Ascending aorta (tissue), 2 donors: ENCODE measurements at regions not wholly inside any gene's neighbourhood (a gene's known extent, or its start where the extent isn't known, plus 50 kb on each side); places are given as distances from the start of the nearest gene placed in this dataset.

Experiments
- DNase-seq, 2 donors: peaks; one replicate each; pipeline ENCODE4 v3.0.0-alpha.2; 2019; ENCODE audit warnings: low spot score in 2 of 2
- H3K27ac ChIP-seq, 2 donors: fragments of 200-600 bp; sonication (generic); one replicate each; pipeline ENCODE4 v1.5.1; 2016 to 2017; ENCODE audit warnings: mild to moderate bottlenecking in 1 of 2
- H3K27me3 ChIP-seq: fragments of 200-600 bp; sonication (generic); one replicate; pipeline ENCODE4 v1.5.1; 2017
- H3K36me3 ChIP-seq, 2 donors: fragments of 200-600 bp; sonication (generic); one replicate each; pipeline ENCODE4 v1.5.1; 2016
- H3K4me1 ChIP-seq, 2 donors: fragments of 200-600 bp; sonication (generic); one replicate each; pipeline ENCODE4 v1.5.1; 2016 to 2017; ENCODE audit warnings: mild to moderate bottlenecking in 1 of 2
- H3K4me3 ChIP-seq, 2 donors: fragments of 200-600 bp; sonication (generic); one replicate each; pipeline ENCODE4 v1.5.1; 2016 to 2017; ENCODE audit warnings: mild to moderate bottlenecking in 1 of 2
- H3K9me3 ChIP-seq, 2 donors: fragments of 200-600 bp; sonication (generic); one replicate each; pipeline ENCODE4 v1.5.1; 2016
- intact Hi-C: fragments of 100-400 bp; cut with DNase I; formaldehyde crosslinking; loops from one replicate; pipeline ENCODE4 v1.15.1; 2023
- TF ChIP-seq, protein P1 (sequence below), 3 experiments: fragments of 200-600 bp in 2 of 3; fragments of 450-650 bp in 1 of 3; sonication (generic) in 2 of 3; IDR thresholded peaks; one replicate each; pipeline ENCODE4 v1.5.1; 2016 to 2019; ENCODE audit warnings: antibody characterized with exemption in 3 of 3, mild to moderate bottlenecking in 1 of 3, moderate library complexity in 1 of 3

DNA sequence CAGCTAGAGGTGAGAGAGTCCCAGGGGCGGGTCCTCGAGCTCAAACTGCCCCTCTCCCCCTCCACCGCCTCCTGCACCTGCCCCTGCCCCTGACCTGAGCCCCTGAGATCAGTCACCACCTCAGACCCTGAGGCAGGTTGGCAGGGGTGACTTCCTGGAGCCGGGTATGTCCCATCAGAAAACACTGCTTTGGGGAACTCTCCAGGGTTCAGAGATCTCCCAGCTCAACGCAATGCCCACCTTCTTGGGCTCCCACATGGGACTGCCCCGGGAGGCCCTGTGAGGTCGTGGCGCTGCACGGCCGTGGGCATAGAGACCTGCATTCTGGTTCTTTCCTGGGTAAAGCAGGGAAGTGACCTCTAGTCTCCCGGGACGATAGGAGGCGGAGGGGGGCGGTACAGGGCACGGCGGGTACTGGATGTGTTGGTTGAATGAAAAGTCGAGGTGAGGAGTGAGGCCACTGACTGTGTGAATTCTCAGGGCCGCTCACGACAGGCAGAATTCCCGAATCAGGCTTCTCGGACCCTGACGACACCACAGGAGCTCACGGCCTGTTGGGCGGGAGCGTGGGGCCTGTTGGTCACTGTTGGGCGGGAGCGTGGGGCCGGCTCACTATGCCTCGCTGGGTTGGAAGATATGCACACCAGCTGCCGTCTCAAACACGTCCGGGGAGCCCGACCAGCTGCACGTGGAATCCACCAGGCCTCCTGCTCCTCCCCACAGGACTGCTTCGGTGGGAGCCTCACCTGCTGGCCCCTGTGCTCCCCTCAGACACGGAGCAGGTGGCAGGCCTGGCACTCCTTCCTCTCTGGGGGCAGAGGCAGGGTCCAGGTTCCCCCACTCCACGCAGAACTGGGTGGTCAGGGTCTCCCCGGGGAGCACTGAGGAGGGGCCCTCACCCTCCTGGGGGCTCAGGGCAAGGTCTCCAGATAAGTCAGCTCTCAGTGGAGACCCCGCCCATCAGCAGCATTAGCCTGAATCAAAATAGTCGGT, 178.0 kb upstream of the PPP1R26 start:
- no peak overlapping the region for H3K27ac ChIP-seq
- no peak overlapping the region for H3K4me3 ChIP-seq
- no peaks in the 10 kb centered on the region for H3K9me3 ChIP-seq
- TF ChIP-seq, protein P1, sequence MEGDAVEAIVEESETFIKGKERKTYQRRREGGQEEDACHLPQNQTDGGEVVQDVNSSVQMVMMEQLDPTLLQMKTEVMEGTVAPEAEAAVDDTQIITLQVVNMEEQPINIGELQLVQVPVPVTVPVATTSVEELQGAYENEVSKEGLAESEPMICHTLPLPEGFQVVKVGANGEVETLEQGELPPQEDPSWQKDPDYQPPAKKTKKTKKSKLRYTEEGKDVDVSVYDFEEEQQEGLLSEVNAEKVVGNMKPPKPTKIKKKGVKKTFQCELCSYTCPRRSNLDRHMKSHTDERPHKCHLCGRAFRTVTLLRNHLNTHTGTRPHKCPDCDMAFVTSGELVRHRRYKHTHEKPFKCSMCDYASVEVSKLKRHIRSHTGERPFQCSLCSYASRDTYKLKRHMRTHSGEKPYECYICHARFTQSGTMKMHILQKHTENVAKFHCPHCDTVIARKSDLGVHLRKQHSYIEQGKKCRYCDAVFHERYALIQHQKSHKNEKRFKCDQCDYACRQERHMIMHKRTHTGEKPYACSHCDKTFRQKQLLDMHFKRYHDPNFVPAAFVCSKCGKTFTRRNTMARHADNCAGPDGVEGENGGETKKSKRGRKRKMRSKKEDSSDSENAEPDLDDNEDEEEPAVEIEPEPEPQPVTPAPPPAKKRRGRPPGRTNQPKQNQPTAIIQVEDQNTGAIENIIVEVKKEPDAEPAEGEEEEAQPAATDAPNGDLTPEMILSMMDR (IDR thresholded peaks at IDR 0.05) = no peak
- no peak for DNase-seq
- no peaks in the 10 kb centered on the region for H3K4me1 ChIP-seq
- intact Hi-C loops = no loop called here
- H3K36me3 ChIP-seq = no peaks in the 10 kb centered on the region
- no peaks in the 10 kb centered on the region for H3K27me3 ChIP-seq

DNA sequence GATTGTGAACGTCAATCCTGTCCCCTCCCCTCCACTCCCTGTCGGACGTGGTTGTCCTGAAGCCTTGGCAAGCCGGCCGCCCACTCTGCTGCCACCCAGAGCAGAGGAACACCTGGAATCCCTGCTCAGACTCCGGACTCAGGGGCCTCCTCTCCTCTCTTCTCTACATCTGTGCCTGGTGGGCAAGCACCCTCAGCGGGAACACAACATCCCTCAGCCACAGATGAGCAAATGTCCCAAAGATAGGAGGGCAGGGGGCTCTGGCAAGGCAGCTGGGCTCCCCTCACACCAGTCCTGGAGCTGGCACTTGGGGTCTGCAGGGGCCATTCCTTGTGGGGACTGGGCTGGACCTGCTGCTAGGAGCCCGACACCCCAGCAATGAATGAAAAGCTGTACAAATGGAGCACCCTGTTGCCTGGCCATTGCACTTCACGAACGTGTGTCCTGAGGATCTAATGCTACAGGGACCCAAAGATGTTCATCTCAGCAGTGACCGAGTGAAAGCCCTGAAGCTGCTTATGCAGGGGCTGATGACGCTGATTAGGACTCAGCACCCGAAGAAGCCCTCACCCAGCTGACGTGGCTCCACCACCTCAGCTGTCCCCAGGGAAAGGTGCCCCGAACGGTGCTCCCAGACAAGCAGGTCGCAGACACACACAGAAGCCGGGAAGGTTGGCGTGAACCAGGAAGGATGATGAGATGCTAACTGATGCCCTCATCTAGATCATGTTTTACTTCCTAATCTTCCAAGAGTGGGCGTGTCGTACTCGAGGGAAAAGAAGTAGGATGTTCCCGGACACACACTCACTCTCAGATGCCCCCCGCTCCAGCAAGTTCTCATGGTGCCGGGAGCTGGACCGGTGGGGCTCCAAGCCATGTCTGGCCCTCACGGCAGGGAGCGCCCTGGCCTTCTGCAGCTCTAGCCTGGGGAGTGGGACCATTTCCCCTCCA, 177.0 kb upstream of the PPP1R26 start:
- Histone ChIP-seq H3K4me1 (no peaks in the 10 kb centered on the region), H3K4me3 (no peak overlapping the region), H3K9me3 (no peaks in the 10 kb centered on the region), H3K36me3 (no peaks in the 10 kb centered on the region), H3K27me3 (no peaks in the 10 kb centered on the region), H3K27ac (no peak overlapping the region)
- no peak for DNase-seq
- intact Hi-C loops = no loop called here
- TF ChIP-seq, protein P1 (IDR thresholded peaks at IDR 0.05) = no peak

DNA sequence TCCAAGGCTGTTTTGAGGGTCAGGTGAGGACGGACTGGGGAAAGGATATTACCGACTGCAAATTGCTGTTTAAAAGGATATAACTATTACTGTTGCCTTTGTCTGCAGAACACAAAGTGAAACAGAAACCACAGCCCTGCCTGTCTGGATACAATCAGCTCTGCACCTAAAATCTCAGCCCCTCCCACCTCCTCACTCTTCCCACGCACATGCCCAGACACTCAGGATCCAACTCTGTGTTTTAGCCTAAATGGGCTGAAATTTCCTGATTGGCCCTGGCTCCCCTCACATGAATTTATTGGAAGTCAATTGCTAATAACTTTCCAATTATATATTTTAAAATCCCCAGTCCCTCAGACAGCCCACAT, 176.3 kb upstream of the PPP1R26 start:
- TF ChIP-seq, protein P1 (IDR thresholded peaks at IDR 0.05) = no peak
- Histone ChIP-seq H3K27ac (no peak overlapping the region), H3K36me3 (no peaks in the 10 kb centered on the region), H3K4me1 (no peaks in the 10 kb centered on the region), H3K4me3 (no peak overlapping the region), H3K9me3 (no peaks in the 10 kb centered on the region), H3K27me3 (no peaks in the 10 kb centered on the region)
- DNase-seq = no peak
- intact Hi-C loops = no loop called here

DNA sequence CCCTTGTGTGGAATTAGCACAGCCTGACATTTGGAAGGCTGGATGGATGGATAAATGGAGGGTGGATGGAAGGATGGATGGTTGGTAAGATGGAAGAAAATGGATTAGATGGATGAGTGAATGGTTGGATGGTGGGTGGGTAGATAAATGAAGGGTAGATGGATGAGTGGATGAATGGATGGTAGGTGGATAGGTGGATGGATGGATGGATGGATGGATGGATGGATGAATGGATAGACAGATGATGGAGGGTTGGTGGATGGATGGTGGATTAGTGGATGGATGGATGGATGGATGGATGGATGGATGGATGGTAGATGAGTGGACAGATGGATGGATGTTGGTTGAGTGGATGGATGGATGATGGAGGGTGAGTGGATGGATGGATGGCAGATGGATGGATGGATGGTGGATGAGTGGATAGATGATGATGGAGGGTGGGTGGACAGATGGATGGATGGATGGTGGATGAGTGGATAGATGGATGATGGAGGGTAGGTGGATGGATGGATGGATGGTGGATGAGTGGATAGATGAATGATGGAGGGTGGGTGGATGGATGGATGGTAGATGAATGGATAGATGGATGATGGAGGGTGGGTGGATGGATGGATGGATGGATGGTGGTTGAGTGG, 175.6 kb upstream of the PPP1R26 start:
- Histone ChIP-seq H3K9me3 (no peaks in the 10 kb centered on the region), H3K27ac (no peak overlapping the region), H3K4me1 (no peaks in the 10 kb centered on the region), H3K27me3 (no peaks in the 10 kb centered on the region), H3K36me3 (no peaks in the 10 kb centered on the region), H3K4me3 (no peak overlapping the region)
- TF ChIP-seq, protein P1 (IDR thresholded peaks at IDR 0.05) = no peak
- no peak for DNase-seq
- intact Hi-C loops = no loop called here

DNA sequence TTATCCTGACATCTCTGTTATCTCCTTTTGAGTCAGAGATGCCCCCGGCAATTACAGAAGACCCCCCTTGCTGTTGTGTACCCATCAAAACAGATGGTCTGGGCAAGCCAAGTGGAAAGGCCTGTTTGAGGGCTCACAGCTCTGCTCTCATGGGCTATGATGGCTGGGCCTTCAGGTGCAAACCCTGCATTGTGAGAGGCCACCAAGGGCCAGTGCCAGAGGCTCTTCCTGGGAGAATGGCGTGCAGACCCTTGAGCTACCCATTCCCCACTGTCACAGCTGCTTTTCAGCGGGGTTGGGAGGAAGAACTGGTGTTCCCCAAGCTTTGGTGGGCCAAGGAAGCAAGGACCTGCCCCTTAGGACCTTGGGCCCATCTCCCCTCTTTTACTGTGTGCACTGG, 174.7 kb upstream of the PPP1R26 start:
- H3K27me3 ChIP-seq = no peaks in the 10 kb centered on the region
- no peaks in the 10 kb centered on the region for H3K4me1 ChIP-seq
- TF ChIP-seq, protein P1 (IDR thresholded peaks at IDR 0.05) = no peak
- no peaks in the 10 kb centered on the region for H3K9me3 ChIP-seq
- no peak overlapping the region for H3K4me3 ChIP-seq
- intact Hi-C loops = no loop called here
- DNase-seq = no peak
- no peaks in the 10 kb centered on the region for H3K36me3 ChIP-seq
- no peak overlapping the region for H3K27ac ChIP-seq
